GM23248 (cell line): ENCODE measurements at regions not wholly inside any gene's neighbourhood (a gene's known extent, or its start where the extent isn't known, plus 50 kb on each side); places are given as distances from the start of the nearest gene placed in this dataset.

ENCODE experiments used
- DNase-seq: peaks from one replicate; pipeline ENCODE4 v3.0.0-alpha.2; 2015
- H2AFZ ChIP-seq: fragments of 200-600 bp; sonication (generic); 2 replicates; pipeline ENCODE4 v1.6.1; 2016; ENCODE audit warnings: antibody characterized with exemption
- H3F3A ChIP-seq: fragments of 200-600 bp; sonication (generic); 2 replicates; pipeline ENCODE4 v1.6.1; 2016; ENCODE audit warnings: mild to moderate bottlenecking, antibody characterized with exemption, mixed run types; ENCODE audit not compliant: insufficient read depth
- H3K27ac ChIP-seq: fragments of 200-600 bp; sonication (generic); 2 replicates; pipeline ENCODE4 v1.5.1; 2016; ENCODE audit warnings: mild to moderate bottlenecking
- H3K27me3 ChIP-seq: fragments of 200-600 bp; sonication (generic); replicated peaks from 2 replicates; pipeline ENCODE4 v1.6.1; 2016; ENCODE audit warnings: mild to moderate bottlenecking; ENCODE audit not compliant: insufficient read depth
- H3K36me3 ChIP-seq: fragments of 200-600 bp; sonication (generic); 2 replicates; pipeline ENCODE4 v1.6.1; 2016; ENCODE audit warnings: low read depth, mild to moderate bottlenecking
- H3K4me1 ChIP-seq: fragments of 200-600 bp; sonication (generic); 2 replicates; pipeline ENCODE4 v1.6.1; 2016; ENCODE audit warnings: mild to moderate bottlenecking; ENCODE audit not compliant: insufficient read depth
- H3K4me2 ChIP-seq: fragments of 200-600 bp; sonication (generic); one replicate; pipeline ENCODE4 v1.6.1; 2016; ENCODE audit warnings: mild to moderate bottlenecking; ENCODE audit not compliant: unreplicated experiment
- H3K4me3 ChIP-seq: fragments of 200-600 bp; sonication (generic); 2 replicates; pipeline ENCODE4 v1.5.1; 2016; ENCODE audit warnings: mild to moderate bottlenecking
- H3K79me2 ChIP-seq: fragments of 200-600 bp; sonication (generic); 2 replicates; pipeline ENCODE4 v1.6.1; 2016; ENCODE audit warnings: mild to moderate bottlenecking; ENCODE audit not compliant: insufficient read depth
- H3K9ac ChIP-seq: fragments of 200-600 bp; sonication (generic); 2 replicates; pipeline ENCODE4 v1.6.1; 2016; ENCODE audit warnings: mild to moderate bottlenecking
- H3K9me2 ChIP-seq: fragments of 200-600 bp; sonication (generic); 2 replicates; pipeline ENCODE4 v1.6.1; 2016; ENCODE audit warnings: mixed run types, mild to moderate bottlenecking, moderate library complexity; ENCODE audit not compliant: insufficient read depth
- H3K9me3 ChIP-seq: fragments of 200-600 bp; sonication (generic); one replicate; pipeline ENCODE4 v1.6.1; 2017; ENCODE audit warnings: low read depth
- H4K20me1 ChIP-seq: fragments of 200-600 bp; sonication (generic); 2 replicates; pipeline ENCODE4 v1.6.0; 2016; ENCODE audit not compliant: insufficient read depth
- EZH2 ChIP-seq: fragments of 200-600 bp; sonication (generic); IDR thresholded peaks from 2 replicates; pipeline ENCODE4 v1.6.1; 2018; ENCODE audit warnings: antibody characterized with exemption, mild to moderate bottlenecking; ENCODE audit not compliant: insufficient read depth, poor library complexity, severe bottlenecking
- EZH2phosphoT487 ChIP-seq: fragments of 200-600 bp; sonication (generic); IDR thresholded peaks from 2 replicates; pipeline ENCODE4 v1.6.1; 2018; ENCODE audit warnings: antibody characterized with exemption, moderate library complexity, mild to moderate bottlenecking, low read depth; ENCODE audit not compliant: insufficient read depth
- WGBS, 2 experiments: methylation state at CpG; one replicate each; pipeline ENCODE4 v1.1.6; 2015 to 2017; ENCODE audit warnings: low lambda C conversion rate in 2 of 2, low coverage in 1 of 2; ENCODE audit errors: missing lambda C conversion rate in 2 of 2; 5-methylcytosine and 5-hydroxymethylcytosine counted together
- in situ Hi-C: fragments of 300-500 bp; cut with MboI; formaldehyde crosslinking; loops from 2 replicates; pipeline ENCODE4 v1.15.0; 2020

DNA sequence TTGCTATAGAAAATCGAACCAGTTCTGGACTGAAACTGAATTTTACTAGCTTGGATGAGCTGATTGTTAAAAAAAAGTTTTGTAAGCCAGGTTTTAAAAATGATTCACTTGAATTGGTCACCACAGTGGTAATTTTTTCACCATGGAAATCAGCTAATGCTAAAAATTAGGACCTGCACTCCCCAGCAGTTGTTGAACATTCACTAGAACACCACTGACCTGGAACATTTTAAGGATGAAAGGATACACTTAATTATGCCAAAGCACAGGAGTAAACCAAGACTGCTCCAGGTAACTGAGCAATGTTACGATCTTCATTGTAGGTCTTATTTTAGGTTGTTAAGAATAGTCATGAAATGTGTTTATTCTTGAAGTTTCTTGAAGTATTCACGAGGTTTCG, 1342.6 kb upstream of the SPRY2 start:
- Histone ChIP-seq H3K9me3 (peaks cover 4% of the 10 kb centered on the region), H3K36me3 (no peaks in the 10 kb centered on the region), H3K4me1 (no peaks in the 10 kb centered on the region), H3K27me3 (no peaks in the 10 kb centered on the region), H3K79me2 (no peaks in the 10 kb centered on the region), H3K27ac (no peak overlapping the region), H3K9ac (no peak overlapping the region), H3K4me3 (no peak overlapping the region), H4K20me1 (no peaks in the 10 kb centered on the region), H2AFZ (no peak overlapping the region), H3K4me2 (no peak overlapping the region), H3F3A (no peaks in the 10 kb centered on the region), H3K9me2 (no peaks in the 10 kb centered on the region)
- WGBS, 2 experiments = 14 to 20% methylated on average over 4 of the region's 4 CpGs
- in situ Hi-C loops = no loop called here
- no peak for DNase-seq
- TF ChIP-seq EZH2phosphoT487 (no peak), EZH2 (no peak)

DNA sequence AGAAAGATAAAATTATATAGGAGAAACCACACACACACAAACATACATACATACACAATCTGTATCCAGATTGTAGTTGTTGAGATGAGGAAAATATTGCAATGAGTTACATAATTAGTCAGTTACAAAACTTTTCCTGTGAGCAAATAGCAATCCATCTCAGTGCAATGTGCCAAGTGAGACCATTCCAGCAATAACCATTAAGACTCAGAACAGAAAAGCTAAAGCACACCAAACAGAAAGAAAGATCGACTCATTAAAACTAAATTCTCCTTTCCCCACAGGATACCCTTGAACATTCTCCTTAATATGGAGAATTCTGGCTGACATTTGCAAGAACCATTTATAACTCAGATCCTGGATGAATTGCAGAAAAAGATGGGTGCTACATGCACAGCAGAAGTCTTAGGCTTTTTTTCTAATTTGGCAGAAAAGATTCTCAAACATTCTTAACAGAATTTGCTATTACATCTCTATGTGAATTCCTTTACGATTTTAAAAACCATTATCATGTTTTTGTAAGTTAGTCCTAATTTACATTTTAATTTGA, 1341.2 kb upstream of the SPRY2 start:
- no peaks in the 10 kb centered on the region for H4K20me1 ChIP-seq
- peaks cover 4% of the 10 kb centered on the region for H3K9me3 ChIP-seq
- 6% methylated on average over 2 of the region's 2 CpGs for WGBS, 2 experiments

DNA sequence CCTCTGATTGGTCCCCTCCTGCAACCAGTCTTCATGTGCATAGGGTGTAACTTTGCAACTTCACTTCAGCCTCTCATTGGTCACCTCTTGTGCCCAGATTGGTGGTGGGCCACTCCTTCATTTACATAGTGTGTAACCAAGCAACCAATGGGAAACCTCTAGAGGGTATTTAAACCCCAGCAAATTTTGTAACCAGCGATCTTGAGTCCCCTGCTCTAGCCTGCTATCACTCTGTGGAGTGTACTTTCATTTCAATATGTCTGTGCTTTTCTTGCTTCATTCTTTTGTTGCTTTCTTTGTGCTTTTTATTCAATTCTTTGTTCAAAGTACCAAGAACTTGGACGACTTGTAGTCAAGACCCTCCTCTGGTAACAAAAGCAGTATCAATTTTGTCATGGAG, 1336.9 kb upstream of the SPRY2 start:
- Histone ChIP-seq H4K20me1 (no peaks in the 10 kb centered on the region), H3F3A (no peaks in the 10 kb centered on the region), H3K9me3 (no peaks in the 10 kb centered on the region), H3K4me3 (no peak overlapping the region), H3K9me2 (no peaks in the 10 kb centered on the region), H3K4me1 (no peaks in the 10 kb centered on the region), H3K4me2 (no peak overlapping the region), H2AFZ (no peak overlapping the region), H3K36me3 (no peaks in the 10 kb centered on the region), H3K9ac (no peak overlapping the region), H3K27me3 (no peaks in the 10 kb centered on the region), H3K27ac (no peak overlapping the region), H3K79me2 (no peaks in the 10 kb centered on the region)
- no peak for DNase-seq
- TF ChIP-seq EZH2phosphoT487 (no peak), EZH2 (no peak)
- in situ Hi-C loops = no loop called here
- WGBS, 2 experiments = 14 to 16% methylated on average over 2 of the region's 2 CpGs

More for the DNA sequence above, 1341.2 kb upstream of the SPRY2 start:
- H3K27me3 ChIP-seq = no peaks in the 10 kb centered on the region
- in situ Hi-C loops = no loop called here
- no peaks in the 10 kb centered on the region for H3K79me2 ChIP-seq
- TF ChIP-seq EZH2phosphoT487 (no peak), EZH2 (no peak)
- no peaks in the 10 kb centered on the region for H3K9me2 ChIP-seq
- H3K9ac ChIP-seq = no peak overlapping the region
- no peak for DNase-seq
- no peak overlapping the region for H3K27ac ChIP-seq
- H3K4me3 ChIP-seq = no peak overlapping the region
- H3K4me2 ChIP-seq = no peak overlapping the region
- H3F3A ChIP-seq = no peaks in the 10 kb centered on the region
- H3K4me1 ChIP-seq = no peaks in the 10 kb centered on the region
- no peaks in the 10 kb centered on the region for H3K36me3 ChIP-seq
- H2AFZ ChIP-seq = no peak overlapping the region

DNA sequence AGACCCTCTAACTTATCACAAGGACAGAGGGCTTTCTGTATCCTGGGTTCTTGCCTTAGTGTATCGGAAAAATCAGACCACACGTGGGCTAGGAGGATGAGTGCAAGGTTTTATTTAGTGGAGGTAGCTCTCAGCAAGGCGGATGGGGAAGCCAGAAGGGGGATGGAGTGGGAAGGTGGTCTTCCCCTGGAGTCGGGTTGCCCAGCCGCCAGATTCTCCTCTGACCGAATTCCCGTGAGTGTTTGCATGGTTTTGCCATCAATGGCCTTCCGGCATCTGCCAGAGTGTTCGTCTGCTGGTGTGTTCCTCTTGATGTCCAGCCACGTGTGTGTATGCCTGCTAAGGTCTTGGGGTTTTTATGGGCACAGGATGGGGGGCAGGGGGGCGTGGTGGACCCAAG, 1335.1 kb upstream of the SPRY2 start:
- Histone ChIP-seq H2AFZ (no peak overlapping the region), H3K4me3 (no peak overlapping the region), H3F3A (no peaks in the 10 kb centered on the region), H3K4me2 (no peak overlapping the region), H4K20me1 (no peaks in the 10 kb centered on the region), H3K9me3 (peaks cover 1% of the 10 kb centered on the region), H3K9ac (no peak overlapping the region), H3K79me2 (no peaks in the 10 kb centered on the region), H3K27me3 (no peaks in the 10 kb centered on the region), H3K9me2 (no peaks in the 10 kb centered on the region), H3K4me1 (no peaks in the 10 kb centered on the region), H3K27ac (no peak overlapping the region), H3K36me3 (no peaks in the 10 kb centered on the region)
- no peak for DNase-seq
- in situ Hi-C loops = no loop called here
- WGBS, 2 experiments = 37% methylated on average over 10 to 11 of the region's 11 CpGs
- no peak for TF ChIP-seq EZH2phosphoT487

DNA sequence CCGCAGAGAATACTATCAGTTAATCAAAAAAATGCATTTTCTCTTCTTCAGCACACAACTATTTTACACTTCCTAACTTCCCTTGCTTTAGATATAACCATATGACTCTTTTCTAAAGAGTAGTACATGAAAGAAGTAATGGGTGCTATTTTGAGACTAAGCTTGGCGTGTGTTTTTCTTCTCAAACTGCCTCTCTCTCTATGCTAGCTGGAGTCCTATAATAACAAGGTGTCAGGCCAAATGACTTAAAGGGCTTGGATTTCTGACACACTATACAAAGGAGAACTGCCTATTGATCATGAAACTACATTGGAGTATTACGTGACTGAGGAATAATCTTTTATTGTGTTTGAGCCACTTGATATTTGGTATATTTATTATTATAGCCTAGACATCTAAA, 1330.1 kb upstream of the SPRY2 start:
- Histone ChIP-seq H4K20me1 (no peaks in the 10 kb centered on the region), H3K4me2 (no peak overlapping the region), H3K9me2 (no peaks in the 10 kb centered on the region), H3K36me3 (no peaks in the 10 kb centered on the region), H3K9me3 (peaks cover 2% of the 10 kb centered on the region), H3K9ac (no peak overlapping the region), H2AFZ (no peak overlapping the region), H3K27ac (no peak overlapping the region), H3K4me1 (no peaks in the 10 kb centered on the region), H3K4me3 (no peak overlapping the region), H3K27me3 (no peaks in the 10 kb centered on the region), H3F3A (no peaks in the 10 kb centered on the region), H3K79me2 (no peaks in the 10 kb centered on the region)
- in situ Hi-C loops = no loop called here
- WGBS, 2 experiments = 26 to 28% methylated on average over 3 of the region's 3 CpGs
- DNase-seq = no peak
- TF ChIP-seq EZH2 (no peak), EZH2phosphoT487 (no peak)
